K562 (cell line): ENCODE measurements at regions not wholly inside any gene's neighbourhood (a gene's known extent, or its start where the extent isn't known, plus 50 kb on each side); places are given as distances from the start of the nearest gene placed in this dataset.

Experiments used
- ATAC-seq: fragments of 200-7000 bp; cut with Tn5 transposase; 3 replicates; pipeline ENCODE4 v1.9.1; 2020; ENCODE audit warnings: moderate library complexity
- BruUV-seq: library from RNA; stranded (reverse); fragments of 400-500 nt; replicated peaks from 2 replicates; lab custom pipeline; 2021; lab: Mats Ljungman, UMichigan
- CTCF ChIA-PET: fragments of 300-600 bp; formaldehyde crosslinking; extraction: SDS; loops from one replicate; lab custom pipeline; 2021; ENCODE audit warnings: low intra/inter-chr PET ratio; lab: Yijun Ruan, JAX
- POLR2A ChIA-PET: fragments of 300-600, 350-650 bp; sonication (Branson Sonifier 250); formaldehyde crosslinking; extraction: SDS; loops from one replicate; lab custom pipeline; 2021; ENCODE audit warnings: antibody characterized with exemption, inconsistent platforms; lab: Yijun Ruan, JAX
- DNase-seq, 4 experiments: peaks; one replicate each; pipeline versions ENCODE4 v3.0.0 to v3.0.0-alpha.2; 2011 to 2018; ENCODE audit warnings: low spot score in 3 of 4, mixed read lengths in 3 of 4; ENCODE audit errors: extremely low read depth in 1 of 4
- FAIRE-seq: peaks from 2 replicates; lab custom pipeline; 2011; peaks lifted over from hg19 to GRCh38; lab: Jason Lieb, UNC
- H2AFZ ChIP-seq: 2 replicates; pipeline ENCODE4 v1.6.0; 2011; ENCODE audit warnings: low read depth, low read length, control low read depth, inconsistent platforms
- H3K27ac ChIP-seq: fragments of 200-600 bp; 3 replicates; pipeline ENCODE4 v1.8.0; 2011; ENCODE audit warnings: low read depth, mild to moderate bottlenecking, control low read depth, inconsistent platforms, low read length, moderate library complexity, mixed read lengths; ENCODE audit errors: extremely low read depth
- H3K27me3 ChIP-seq, 2 experiments: fragments of 300-600 bp in 1 of 2; 2 replicates in 1 of 2; 3 replicates in 1 of 2; pipeline versions ENCODE4 v1.6.0 to v1.8.0; 2011; ENCODE audit warnings: inconsistent platforms in 2 of 2, low read length in 2 of 2, mild to moderate bottlenecking in 1 of 2, mixed read lengths in 1 of 2, moderate library complexity in 1 of 2; ENCODE audit not compliant: control insufficient read depth in 2 of 2, insufficient read depth in 2 of 2
- H3K36me3 ChIP-seq: fragments of 300-600 bp; 3 replicates; pipeline ENCODE4 v1.8.0; 2011; ENCODE audit warnings: mild to moderate bottlenecking, low read length, inconsistent platforms; ENCODE audit not compliant: control insufficient read depth, insufficient read depth
- H3K4me1 ChIP-seq, 2 experiments: fragments of 200-600 bp in 1 of 2; replicated peaks in 1 of 2; 2 replicates in 1 of 2; 3 replicates in 1 of 2; pipeline versions ENCODE4 v1.5.1 to v1.8.0; 2011; ENCODE audit warnings: inconsistent platforms in 2 of 2, low read length in 2 of 2, mild to moderate bottlenecking in 1 of 2, mixed read lengths in 1 of 2, moderate library complexity in 1 of 2; ENCODE audit not compliant: control insufficient read depth in 2 of 2, insufficient read depth in 2 of 2
- H3K4me2 ChIP-seq: 2 replicates; pipeline ENCODE4 v1.6.1; 2011; ENCODE audit warnings: low read length, control low read depth, inconsistent platforms, mixed read lengths; ENCODE audit not compliant: insufficient read depth
- H3K4me3 ChIP-seq: fragments of 200-600 bp; sonication (generic), shearing (Covaris generic); 2 replicates; pipeline ENCODE4 v1.5.1; 2016; ENCODE audit warnings: control low read depth, inconsistent platforms
- H3K79me2 ChIP-seq: fragments of 200-600 bp; 3 replicates; pipeline ENCODE4 v1.8.0; 2011; ENCODE audit warnings: low read length, inconsistent platforms; ENCODE audit not compliant: control insufficient read depth, insufficient read depth
- H3K9ac ChIP-seq, 2 experiments: 2 replicates each; pipeline versions ENCODE4 v1.6.0 to v1.6.1; 2011; ENCODE audit warnings: low read depth in 2 of 2, low read length in 2 of 2, control low read depth in 1 of 2, inconsistent platforms in 1 of 2, mild to moderate bottlenecking in 1 of 2, mixed read lengths in 1 of 2; ENCODE audit not compliant: insufficient read depth in 1 of 2
- H3K9me1 ChIP-seq: one replicate; pipeline ENCODE4 v1.6.0; 2011; ENCODE audit warnings: inconsistent platforms, mild to moderate bottlenecking, low read length, moderate library complexity; ENCODE audit not compliant: control insufficient read depth, insufficient read depth
- H3K9me3 ChIP-seq: replicated peaks from 2 replicates; pipeline ENCODE4 v1.5.1; 2011; ENCODE audit warnings: low read depth, low read length, inconsistent platforms; ENCODE audit not compliant: control insufficient read depth, insufficient read depth
- H4K20me1 ChIP-seq: replicated peaks from 2 replicates; pipeline ENCODE4 v1.6.1; 2011; ENCODE audit warnings: low read length, inconsistent platforms, mixed read lengths; ENCODE audit not compliant: control insufficient read depth, insufficient read depth
- HDAC1 ChIP-seq, 2 experiments: fragments of 450-650 bp; IDR thresholded peaks; 2 replicates each; pipeline ENCODE4 v1.6.1; 2016 to 2017; ENCODE audit warnings: inconsistent platforms in 1 of 2, mild to moderate bottlenecking in 1 of 2, moderate library complexity in 1 of 2
- ILF3 ChIP-seq: fragments of 450-650 bp; IDR thresholded peaks from 2 replicates; pipeline ENCODE4 v1.6.1; 2018; ENCODE audit warnings: antibody characterized with exemption, mild to moderate bottlenecking, moderate library complexity, borderline replicate concordance
- KDM5B ChIP-seq: fragments of 200-600 bp; sonication (generic); IDR thresholded peaks from 2 replicates; pipeline ENCODE4 v1.6.1; 2012; ENCODE audit warnings: low read depth, mild to moderate bottlenecking, moderate library complexity, low read length, control low read depth, inconsistent platforms; ENCODE audit not compliant: insufficient replicate concordance
- MEF2D ChIP-seq: conservative IDR thresholded peaks from 2 replicates; pipeline ENCODE4 v1.6.1; 2016; ENCODE audit warnings: low read depth, missing genetic modification characterization, missing compliant biosample characterization
- SIX5 ChIP-seq, 2 experiments: IDR thresholded peaks; 2 replicates each; pipeline ENCODE4 v1.6.1; 2011; ENCODE audit warnings: low read length in 2 of 2, borderline replicate concordance in 1 of 2, low read depth in 1 of 2, mild to moderate bottlenecking in 1 of 2, moderate library complexity in 1 of 2; ENCODE audit not compliant: insufficient read depth in 1 of 2
- SP1 ChIP-seq: sonication (generic); formaldehyde crosslinking; IDR thresholded peaks from 2 replicates; pipeline ENCODE4 v1.8.1; 2022; ENCODE audit warnings: mild to moderate bottlenecking, missing genetic modification reagents
- SREBF1 ChIP-seq: fragments of 150-350 bp; IDR thresholded peaks from 2 replicates; pipeline ENCODE4 v1.6.1; 2014; ENCODE audit warnings: antibody characterized with exemption, low read depth, low read length, borderline replicate concordance
- whole genome bisulfite sequencing: fragments of 100-300 bp; shearing (Covaris generic); methylation state at CpG from one replicate; pipeline ENCODE4 v1.1.6; 2016; ENCODE audit warnings: low coverage, mixed read lengths; ENCODE audit not compliant: insufficient coverage; ENCODE audit errors: missing lambda C conversion rate; 5-methylcytosine and 5-hydroxymethylcytosine counted together
- in situ Hi-C: fragments of 300-500 bp; cut with MboI; formaldehyde crosslinking; loops from 4 replicates; pipeline ENCODE4 v1.15.0; 2018; ENCODE audit warnings: inconsistent platforms, mixed read lengths
- intact Hi-C: fragments of 100-400 bp; cut with micrococcal nuclease; formaldehyde crosslinking; loops from 2 replicates; pipeline ENCODE4 v1.14.2; 2022
- TF ChIP-seq, protein P1 (sequence below): fragments of 250-450 bp; sonication (Bioruptor Pico); IDR thresholded peaks from 2 replicates; pipeline ENCODE4 v1.4.0; 2020; ENCODE audit warnings: mild to moderate bottlenecking, moderate library complexity
- TF ChIP-seq, protein P2 (sequence below): sonication (generic); formaldehyde crosslinking; IDR thresholded peaks from 2 replicates; pipeline ENCODE4 v1.8.1; 2022; ENCODE audit warnings: missing genetic modification reagents
- TF ChIP-seq, protein P3 (sequence below): fragments of 250-450 bp; sonication (Bioruptor Pico); IDR thresholded peaks from 2 replicates; pipeline ENCODE4 v1.5.0; 2022; ENCODE audit warnings: mild to moderate bottlenecking

DNA sequence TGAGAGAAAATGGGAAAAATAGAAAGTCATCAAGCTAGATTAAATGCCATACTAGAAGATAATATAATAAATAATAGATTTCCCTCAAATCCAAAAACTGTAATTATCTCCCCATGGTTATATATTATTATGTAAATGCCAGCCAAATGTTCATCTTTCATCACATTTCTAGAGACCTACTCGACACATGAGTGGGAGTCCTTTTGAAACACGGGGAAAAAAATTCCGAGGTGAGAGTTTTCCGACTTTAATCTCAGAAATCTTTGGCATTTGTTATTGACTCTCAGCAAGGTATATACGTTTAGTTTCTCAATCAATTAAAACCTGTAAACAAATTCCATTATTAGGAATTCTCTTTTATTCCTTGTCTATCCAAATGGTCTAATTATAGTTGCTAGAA, 465.4 kb upstream of the SMIM31 start:
- TF ChIP-seq, protein P1, sequence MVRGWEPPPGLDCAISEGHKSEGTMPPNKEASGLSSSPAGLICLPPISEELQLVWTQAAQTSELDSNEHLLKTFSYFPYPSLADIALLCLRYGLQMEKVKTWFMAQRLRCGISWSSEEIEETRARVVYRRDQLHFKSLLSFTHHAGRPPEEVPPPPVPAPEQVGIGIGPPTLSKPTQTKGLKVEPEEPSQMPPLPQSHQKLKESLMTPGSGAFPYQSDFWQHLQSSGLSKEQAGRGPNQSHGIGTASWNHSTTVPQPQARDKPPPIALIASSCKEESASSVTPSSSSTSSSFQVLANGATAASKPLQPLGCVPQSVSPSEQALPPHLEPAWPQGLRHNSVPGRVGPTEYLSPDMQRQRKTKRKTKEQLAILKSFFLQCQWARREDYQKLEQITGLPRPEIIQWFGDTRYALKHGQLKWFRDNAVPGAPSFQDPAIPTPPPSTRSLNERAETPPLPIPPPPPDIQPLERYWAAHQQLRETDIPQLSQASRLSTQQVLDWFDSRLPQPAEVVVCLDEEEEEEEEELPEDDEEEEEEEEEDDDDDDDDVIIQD (CRISPR knock-in tag): no peak
- TF ChIP-seq MEF2D (tag): no peak
- TF ChIP-seq SIX5 (IDR thresholded peaks at IDR 0.05; ENCODE audit: borderline replicate concordance in 1 of 2, insufficient read depth in 1 of 2, low read depth in 1 of 2, low read length in 2 of 2): no peak
- no peak for TF ChIP-seq HDAC1 (IDR thresholded peaks at IDR 0.05)
- no peak for TF ChIP-seq KDM5B
- no peak for TF ChIP-seq SP1 (CRISPR knock-in tag)
- TF ChIP-seq, protein P2, sequence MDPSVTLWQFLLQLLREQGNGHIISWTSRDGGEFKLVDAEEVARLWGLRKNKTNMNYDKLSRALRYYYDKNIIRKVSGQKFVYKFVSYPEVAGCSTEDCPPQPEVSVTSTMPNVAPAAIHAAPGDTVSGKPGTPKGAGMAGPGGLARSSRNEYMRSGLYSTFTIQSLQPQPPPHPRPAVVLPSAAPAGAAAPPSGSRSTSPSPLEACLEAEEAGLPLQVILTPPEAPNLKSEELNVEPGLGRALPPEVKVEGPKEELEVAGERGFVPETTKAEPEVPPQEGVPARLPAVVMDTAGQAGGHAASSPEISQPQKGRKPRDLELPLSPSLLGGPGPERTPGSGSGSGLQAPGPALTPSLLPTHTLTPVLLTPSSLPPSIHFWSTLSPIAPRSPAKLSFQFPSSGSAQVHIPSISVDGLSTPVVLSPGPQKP (CRISPR knock-in tag): no peak
- no peak for TF ChIP-seq SREBF1
- TF ChIP-seq, protein P3, sequence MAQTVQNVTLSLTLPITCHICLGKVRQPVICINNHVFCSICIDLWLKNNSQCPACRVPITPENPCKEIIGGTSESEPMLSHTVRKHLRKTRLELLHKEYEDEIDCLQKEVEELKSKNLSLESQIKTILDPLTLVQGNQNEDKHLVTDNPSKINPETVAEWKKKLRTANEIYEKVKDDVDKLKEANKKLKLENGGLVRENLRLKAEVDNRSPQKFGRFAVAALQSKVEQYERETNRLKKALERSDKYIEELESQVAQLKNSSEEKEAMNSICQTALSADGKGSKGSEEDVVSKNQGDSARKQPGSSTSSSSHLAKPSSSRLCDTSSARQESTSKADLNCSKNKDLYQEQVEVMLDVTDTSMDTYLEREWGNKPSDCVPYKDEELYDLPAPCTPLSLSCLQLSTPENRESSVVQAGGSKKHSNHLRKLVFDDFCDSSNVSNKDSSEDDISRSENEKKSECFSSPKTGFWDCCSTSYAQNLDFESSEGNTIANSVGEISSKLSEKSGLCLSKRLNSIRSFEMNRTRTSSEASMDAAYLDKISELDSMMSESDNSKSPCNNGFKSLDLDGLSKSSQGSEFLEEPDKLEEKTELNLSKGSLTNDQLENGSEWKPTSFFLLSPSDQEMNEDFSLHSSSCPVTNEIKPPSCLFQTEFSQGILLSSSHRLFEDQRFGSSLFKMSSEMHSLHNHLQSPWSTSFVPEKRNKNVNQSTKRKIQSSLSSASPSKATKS: no peak
- no peak for TF ChIP-seq ILF3
- TF ChIP-seq, all 486 proteins: peak for 0
- POLR2A ChIA-PET: no interaction called here

More for the DNA sequence above, 465.4 kb upstream of the SMIM31 start:
- Histone ChIP-seq H3K9ac (no peak overlapping the region), H3K9me1 (no peaks in the 10 kb centered on the region), H3K27me3 (no peaks in the 10 kb centered on the region), H3K36me3 (no peaks in the 10 kb centered on the region), H3K79me2 (no peaks in the 10 kb centered on the region), H3K4me2 (no peak overlapping the region), H3K9me3 (no peaks in the 10 kb centered on the region), H4K20me1 (no peaks in the 10 kb centered on the region), H3K4me1 (no peaks in the 10 kb centered on the region), H2AFZ (no peak overlapping the region), H3K4me3 (no peak overlapping the region), H3K27ac (no peak overlapping the region)
- intact Hi-C loops (no loop called here), in situ Hi-C loops (no loop called here)
- ATAC-seq (no peak), FAIRE-seq (no peak), DNase-seq (no peak)
- no TSS peak for BruUV-seq
- 1% methylated on average over 5 of the region's 5 CpGs for WGBS
- CTCF ChIA-PET: interaction anchor here (0.6 kb wide), 1 partner anchor 51 kb away, joined by 3 read pairs; no protein-coding TSS in a partner anchor
